NCI-H2107 (cell line): ENCODE measurements at regions not wholly inside any gene's neighbourhood (a gene's known extent, or its start where the extent isn't known, plus 50 kb on each side); places are given as distances from the start of the nearest gene placed in this dataset.

Experiments used
- DNase-seq: peaks from one replicate; lab custom pipeline; 2025; lab: John Stamatoyannopoulos, UW

DNA sequence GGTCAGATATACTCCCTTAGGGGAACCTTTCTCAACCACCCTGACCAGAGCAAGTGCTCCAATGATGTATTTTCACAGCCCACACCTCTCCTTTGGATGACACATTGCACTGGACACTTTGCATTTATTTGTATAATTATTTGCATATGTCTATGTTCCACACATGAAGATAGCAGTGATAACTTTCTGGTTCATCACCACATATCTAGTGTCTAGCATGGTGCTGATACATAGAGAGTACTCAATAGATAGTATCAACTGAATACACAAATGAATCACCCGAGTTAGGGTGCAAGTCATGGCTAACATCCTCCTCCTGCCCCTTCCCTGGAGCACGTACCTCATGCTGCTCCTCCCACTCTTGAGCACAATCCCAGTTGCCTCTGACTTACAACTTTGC is 617.6 kb downstream of the EBF1 start:
- no peak for DNase-seq

DNA sequence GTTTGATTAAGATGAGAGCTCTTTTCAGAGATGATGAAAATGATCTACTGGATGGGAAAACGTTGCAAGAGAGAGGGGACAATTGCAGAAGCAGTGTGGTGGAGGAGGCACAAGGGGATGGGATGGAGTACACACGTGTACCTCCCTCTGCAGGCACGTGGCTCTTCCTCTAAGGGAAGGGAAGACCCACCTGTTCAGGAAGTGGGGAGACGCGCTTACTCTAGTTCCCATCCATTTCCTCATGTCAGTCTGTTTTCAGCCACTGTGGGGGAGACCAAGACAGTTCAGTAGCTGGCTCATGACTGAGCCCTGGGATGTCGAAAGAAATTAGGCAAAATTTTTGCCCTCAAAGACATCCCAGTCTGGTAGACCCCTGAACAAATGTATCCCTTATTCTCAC is 619.2 kb upstream of the CLINT1 start:
- DNase-seq, result no peak

DNA sequence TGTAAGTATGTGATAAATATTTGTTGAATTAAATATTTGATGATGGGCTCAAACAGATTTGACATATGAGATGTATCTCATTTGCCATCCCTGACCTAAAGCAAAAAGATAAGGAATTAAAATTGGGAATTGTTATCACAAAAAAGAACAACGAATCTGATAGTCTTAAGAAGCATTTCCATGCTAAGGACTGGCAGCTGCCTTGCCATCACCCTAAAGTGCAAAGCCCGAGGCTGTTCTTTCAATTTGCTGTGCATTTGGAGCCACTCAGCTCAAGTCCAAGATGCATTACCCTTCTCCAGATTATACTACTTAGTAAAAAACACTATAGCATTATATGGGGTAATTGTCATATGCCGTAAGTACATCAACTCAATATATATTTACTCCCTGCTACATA is 618.3 kb upstream of the CLINT1 start:
- DNase-seq, result no peak

DNA sequence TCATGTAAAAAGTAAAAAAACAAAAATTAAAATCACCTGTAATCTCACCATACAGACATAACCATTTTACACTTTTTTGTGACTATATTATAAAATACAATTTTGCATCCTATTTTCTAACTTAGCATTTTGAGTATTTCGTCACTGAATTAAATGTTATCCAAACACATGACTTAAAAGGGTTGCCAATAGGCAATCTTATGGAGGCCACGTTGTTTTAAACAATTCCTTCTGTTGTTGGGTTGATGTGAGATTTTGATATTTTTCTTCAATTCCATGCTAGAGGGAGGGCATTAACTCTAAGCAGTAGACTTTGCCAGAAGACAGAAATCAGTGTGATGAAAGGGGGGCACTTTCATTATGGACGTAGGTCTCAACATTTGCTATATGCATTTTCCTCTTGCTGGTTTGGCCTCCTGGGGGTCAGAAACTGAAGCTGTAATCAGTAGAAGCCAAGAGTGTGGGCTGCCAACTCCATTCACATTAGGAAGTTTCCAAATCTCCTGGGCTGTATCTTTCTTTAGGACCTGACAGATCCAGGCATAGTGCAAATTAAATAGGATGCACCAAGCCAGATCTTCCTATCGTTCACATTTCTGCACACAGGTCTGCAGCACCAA is 614.2 kb upstream of the CLINT1 start:
- no peak for DNase-seq

DNA sequence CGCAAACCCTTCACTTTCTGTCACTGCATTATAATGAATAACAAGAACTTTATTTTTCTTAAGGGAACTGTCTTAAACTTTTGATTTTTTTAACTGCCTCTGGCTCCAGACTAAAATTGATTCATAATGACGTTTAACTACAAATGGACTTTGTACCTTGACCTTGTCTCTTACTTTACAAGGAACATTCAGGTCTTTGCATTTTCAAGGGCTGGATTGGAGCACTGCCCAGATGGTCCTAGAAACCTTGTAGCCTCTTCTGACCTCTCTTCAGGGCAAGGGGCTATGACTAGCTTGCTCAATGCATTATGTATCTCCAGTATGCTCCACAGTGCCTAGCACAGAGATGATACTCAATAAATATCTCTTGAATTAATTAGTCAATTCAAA is 612.6 kb upstream of the CLINT1 start:
- no peak for DNase-seq

DNA sequence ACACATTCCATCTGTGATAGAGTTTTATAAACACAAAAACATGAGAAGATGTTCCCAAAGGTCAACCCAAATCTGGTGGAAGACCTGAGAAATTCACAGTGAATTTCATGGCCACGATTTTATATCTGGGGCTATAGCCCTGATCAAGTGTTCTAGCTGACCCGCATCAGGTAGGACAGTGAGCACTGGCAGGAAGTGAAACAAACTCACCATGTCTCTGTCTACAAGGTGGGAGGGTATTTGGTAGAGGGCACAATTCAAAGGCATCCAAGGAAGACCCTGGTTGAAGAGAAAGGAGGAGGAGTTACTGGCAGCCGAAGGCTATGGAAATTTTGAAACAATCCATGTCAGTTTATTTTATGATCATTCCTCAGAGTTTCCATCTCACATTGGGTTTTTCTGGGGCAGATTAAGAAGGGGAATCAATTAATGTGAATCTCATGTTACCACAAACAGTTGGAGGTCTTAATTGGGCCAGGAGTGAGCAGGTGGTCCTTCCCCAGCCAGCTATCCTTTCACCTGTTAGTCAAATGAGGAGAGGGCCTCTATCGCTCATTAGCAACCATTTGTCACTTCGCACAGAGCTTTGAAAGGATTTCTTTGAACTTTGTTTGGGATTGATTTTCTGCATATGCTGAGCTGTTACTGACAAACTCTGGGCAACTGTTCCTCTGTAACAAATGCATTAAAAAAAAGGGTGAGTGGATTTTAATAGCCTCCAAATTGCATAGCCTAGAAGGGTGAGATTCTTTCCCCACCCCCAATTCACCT is 612.0 kb upstream of the CLINT1 start:
- no peak for DNase-seq

DNA sequence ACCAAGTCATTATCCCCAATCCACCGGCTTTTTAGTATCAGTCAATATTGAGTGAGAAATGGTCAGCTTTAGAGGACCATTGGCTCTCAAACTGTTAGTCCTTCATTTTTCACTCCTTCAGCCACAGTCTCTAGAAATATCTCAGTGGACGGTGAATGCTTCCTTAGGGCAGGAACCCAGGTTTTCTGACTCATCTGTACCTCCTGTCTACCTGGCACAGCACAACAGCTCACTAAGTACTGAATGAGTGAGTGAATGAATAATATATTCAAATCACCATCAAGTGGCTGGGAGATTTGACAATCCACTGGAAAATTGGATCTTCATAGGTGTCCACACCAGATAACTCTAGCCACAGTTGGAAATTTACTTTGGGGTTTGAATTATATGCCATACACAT is 609.5 kb upstream of the CLINT1 start:
- DNase-seq, result no peak

DNA sequence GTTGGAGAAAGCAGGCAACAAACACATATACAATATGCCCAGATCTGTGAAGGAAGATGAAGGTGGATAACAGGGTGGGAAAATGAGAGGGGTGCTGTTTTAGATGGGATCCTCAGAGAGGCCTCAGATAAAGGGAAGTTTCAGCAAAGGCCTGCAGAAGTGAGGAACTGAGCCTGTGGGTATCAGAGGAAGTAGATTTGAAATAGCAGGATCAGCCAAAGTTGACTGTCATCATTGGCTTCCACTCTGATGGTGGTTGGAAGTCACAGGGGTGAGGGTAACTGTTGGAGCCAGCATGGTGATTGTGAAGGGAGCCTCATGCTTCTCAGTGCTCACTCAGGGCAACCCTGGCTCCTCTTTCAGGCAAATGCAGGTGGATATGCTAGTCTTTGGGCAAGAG is 607.2 kb upstream of the CLINT1 start:
- no peak for DNase-seq

DNA sequence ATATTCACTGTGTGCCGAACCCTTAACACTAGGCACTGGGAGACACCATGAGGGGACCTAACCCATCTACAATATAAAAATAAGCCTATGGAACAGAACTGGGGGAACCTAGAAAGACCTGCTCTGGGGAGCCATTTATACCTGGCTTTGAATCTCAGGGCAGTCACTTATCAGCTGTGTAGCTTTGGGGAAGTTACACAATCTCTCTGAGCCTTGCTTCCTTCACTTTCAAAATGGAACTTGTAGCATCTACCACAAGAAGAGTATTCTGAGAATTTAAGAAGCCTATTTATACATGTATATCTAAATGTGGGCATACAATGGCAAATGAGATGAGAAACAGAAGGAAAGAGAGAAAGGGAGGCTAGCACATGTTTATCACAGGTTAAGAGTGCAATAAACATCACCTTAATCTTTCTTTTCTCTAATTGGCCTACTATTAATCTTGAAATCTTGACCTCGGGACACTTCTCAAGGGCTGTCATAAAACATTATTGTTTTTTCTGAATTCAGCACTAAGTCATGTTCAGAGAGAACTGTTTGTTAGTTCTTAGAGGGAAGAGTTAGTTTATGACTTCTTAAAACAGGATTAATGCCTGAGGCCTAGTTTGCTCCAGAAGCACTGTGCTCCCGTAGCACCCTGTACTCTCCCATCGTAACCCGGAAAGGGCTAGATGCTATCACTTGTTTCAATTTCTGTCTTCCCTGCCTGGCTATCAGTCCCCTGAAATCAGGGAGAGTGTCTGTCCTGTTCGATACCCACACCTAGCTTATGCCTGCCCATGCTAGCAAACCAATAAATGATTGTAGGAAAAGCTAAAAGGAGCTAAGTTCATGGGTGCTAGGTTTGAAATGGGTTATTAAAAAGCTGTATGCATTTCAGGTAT is 606.4 kb upstream of the CLINT1 start:
- no peak for DNase-seq

DNA sequence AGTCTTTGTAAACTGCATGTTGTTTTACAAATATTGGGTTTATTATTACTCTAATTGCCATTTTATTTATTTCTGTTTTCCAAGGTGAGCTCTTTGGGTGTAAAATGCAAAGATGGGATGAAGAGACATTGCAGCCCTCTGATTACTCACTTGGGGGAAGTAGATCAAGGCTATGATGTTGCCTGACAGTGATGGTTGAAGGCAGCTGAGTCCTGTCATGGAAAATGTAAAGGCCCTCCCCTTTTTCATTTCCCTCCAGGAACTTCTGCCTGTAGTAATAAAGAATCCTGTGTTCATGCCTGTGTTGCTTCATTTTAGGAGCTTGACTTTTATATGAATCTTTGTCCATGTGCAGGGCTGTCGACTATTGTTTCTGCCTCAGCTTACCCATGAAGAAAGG is 605.4 kb upstream of the CLINT1 start:
- DNase-seq, result no peak

DNA sequence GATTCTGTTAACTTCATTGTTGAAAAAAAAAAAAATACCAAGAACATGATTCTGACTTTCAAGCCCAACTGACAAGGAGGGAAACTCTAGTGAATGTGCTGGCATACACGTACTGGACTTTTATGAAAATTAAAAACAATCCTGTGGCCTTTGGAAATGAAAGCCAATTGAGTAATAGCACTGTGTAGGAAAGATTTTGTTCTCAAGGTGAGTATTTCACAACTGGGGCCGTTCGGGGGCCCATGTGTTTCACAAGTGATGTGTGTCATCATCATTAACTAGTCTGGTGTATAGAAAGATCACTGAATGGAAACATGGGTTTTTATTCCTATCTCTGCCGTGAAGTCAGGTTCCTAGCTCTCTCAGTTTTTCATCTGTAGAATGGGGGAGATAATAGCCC is 605.0 kb upstream of the CLINT1 start:
- no peak for DNase-seq

DNA sequence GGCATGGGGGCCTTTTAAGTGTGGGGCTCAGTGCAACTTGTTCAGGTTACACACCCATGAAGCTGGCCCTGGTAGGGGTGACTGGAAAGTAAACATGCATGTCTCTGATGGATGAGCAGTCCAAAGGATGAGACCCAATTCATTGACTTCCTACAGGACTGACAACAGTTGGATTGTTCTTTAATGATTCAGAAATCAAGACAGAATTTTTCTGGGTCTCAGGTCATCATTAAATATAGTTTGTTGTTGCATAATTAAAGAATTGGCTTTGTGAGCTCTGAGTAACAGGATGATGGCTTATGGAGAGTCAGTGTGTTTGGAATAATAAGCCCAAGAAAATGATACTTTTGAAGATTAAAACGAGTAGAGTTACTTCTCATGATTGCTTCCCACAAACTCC is 604.2 kb upstream of the CLINT1 start:
- DNase-seq, result no peak

DNA sequence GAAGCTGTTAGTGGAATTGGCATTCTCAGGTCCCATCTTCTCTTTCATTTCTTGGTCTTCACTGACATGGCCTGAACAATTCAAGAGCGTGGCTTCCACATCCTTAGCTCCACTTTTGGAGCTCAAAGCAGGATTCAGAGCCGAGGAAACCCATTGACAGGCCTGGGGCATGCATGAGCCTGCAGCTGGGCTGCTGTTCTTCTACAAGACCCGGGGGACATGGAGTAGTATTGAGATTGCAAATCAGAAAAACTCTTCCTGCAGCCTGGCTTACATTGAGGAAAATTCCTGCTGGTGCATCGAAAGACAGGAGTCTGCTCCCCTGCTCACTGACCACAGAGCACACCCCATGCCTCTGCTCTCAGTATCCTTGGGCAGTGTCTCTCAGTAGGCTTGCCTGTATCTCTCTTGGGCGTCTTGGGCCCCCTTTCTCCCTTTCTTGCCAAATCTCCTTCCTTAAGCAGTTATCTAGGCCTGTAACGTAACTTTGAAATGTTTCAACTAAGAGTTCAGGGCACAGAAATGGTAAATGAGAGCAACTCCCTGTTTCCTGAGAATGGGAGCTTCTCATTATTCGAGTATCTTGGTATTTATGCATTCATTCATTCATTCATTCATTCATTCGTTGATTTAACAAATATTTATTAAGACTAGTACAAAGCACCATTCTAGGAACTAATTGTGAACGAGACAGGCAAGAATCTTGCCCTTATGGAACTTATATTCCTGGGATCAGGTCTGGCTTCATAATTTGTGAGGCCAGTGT is 603.6 kb upstream of the CLINT1 start:
- no peak for DNase-seq

DNA sequence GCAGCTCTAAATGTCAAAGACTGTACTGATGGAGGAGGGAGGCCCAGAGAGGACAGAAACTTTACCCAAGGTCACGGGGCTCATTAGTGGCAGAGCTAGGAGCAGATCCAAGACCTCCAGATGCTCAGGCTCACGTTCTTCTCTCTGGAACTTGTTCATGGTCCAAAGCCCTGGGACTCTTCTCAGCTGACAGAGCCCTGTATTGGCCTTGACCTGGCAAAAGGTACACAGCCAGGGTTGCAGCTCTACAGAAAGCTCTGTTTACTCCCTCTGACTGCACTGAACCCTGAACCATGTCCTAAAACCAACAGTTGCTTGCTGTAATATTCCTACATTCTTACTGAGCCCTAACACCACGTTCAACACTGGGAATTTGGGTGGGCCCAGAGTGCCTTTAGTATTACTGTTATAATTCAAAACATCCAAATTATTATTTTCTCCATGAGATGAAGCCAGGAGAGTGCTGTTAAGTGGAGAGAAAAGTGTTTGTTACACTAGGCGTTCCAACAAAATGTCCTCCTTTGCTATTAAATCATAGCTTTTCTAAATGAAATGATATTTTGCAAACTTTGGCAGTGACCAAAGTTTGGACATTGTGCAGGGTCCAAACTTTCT is 602.4 kb upstream of the CLINT1 start:
- DNase-seq, result no peak

DNA sequence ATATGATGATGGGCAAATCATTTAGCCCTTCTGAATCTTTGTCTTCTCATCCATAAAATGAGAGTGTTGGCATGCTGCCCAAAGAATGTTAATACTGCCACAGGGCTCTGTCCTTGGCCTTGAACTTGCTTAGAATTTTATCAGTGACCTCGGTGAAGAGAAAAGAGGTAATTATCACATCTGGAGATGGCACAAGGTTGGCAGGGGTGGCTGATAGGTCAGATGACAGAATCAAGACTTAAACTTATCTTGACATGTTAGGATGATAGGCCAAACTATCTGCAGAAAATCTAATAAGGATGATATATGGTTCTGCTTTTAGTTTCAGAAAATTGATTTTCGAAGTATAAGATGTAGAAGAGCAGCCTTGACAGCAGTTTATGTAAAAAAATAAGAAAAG is 599.1 kb upstream of the CLINT1 start:
- DNase-seq, result no peak

DNA sequence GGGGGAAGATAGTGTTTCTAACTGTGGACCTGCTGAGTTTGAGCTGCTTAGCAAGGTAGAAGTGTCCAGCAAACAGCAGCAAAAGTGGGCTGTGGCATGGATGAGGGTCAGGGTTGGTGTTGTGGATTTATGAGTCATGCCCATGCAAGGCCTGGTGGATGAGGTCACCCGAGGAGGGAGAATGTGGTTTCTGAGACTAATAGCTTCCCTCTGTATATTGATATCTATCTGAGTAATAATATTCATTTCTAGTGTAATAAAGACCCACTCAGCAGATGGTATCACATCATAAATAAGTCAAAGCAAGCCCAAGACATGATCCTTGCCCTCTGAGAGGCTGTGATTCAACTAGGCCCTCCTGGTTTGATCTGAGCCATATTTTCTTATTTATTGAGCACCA is 597.8 kb upstream of the CLINT1 start:
- DNase-seq, result no peak

DNA sequence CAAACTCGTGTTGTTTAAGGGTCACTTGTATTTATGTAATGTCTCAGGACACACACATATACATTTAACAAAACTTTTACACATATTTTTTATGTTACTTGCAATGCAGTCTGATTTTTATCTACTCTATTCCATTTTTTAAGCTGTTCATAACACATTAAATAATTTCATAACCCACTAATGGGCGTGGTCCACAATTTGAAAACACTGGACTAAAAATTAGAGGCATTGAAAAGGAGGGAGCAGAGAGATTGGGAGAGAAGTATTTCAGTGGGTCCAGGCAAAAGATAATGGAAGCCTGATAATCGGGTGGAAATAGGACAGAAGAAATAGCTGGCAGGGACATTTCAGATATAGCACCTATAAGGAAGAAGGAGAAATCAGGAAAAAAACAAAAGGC is 597.3 kb upstream of the CLINT1 start:
- no peak for DNase-seq

DNA sequence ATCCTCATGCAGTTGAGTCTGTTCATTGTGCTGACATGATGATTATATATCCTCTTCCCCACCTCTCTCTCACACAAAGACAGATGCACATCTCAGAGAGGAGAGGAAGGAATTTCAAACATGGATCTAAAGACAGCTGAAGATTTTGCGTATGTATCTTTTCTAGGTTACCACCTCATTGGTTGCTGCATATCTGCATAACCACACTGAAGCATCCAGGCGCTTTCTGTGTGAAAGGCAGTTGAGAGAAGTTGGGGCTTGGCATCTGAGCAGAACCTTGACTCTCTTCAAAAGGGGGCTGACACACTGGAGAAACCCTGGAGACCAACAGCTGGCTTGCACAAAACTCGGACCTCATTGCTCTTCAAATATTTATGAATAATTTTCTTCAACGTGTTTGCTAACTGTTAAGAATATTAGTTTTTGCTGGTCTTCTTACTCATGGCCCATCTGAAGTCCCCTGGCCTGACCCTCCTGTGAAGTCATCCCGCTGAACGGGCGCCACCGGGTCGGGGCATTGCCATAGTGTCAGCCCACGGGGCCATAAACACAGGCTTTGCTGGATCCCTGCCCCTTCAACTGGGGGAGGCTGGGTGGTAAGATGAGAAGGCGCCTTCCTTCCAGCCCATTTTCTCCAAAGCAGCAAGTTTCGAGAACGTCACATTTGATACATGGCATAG is 593.2 kb upstream of the CLINT1 start:
- no peak for DNase-seq

DNA sequence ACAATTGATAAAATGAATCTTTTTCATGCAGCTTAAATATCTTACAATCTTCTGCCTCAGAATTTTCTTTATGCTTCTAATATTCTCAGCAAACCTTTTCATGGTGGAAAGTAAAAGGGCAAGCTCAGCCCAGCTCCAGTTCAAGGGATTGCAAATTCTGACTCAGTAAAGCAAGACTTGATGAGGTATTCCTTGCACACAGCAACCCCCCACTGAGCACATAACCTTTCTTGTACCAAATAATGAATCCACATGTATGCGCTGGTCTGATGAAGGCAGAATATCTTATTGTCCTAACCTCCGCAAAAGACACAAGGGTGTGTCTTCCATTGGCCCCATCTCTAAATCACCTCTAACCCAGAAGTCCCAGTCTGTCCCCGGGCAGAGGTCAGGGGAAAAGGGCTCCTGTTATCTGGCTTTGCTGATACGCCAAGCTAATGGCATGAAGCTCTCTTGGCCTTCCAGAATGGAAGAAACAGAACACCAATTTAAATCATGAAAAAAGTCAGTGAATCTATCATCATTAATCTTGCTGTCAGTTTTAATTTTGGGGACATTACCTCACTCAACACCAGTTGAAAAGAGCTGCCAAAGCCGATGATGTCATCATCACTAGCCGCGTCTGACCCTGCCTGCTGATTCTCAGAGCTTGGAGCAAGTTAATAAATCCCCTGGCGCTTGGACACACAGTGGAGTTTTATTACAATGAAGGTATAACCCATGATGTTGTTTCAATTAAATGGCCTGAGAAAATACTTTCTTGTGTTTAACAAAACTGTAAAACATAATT is 592.5 kb upstream of the CLINT1 start:
- no peak for DNase-seq

DNA sequence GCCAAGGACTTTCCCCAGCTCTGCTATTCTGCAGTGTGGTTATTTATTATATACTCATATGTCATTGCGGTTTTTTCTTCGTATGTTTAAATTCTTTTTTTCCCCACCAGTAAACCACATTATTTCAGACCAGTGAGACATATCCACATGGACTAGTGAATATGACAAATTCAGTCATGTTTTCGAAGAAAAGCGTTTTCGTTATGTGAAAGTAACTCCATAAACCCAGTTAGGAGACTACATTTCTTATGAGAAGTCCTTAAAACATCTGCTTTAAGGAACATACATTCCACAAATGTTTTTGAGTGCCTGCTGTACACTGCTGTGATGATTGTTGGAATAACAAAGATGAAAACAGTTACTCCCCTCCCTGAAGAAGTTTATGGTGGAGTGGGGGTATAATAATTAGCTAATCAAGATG is 591.8 kb upstream of the CLINT1 start:
- no peak for DNase-seq
